ENCODE measurements at regions not wholly inside any gene's neighbourhood (a gene's known extent, or its start where the extent isn't known, plus 50 kb on each side); places are given as distances from the start of the nearest gene placed in this dataset.

DNA sequence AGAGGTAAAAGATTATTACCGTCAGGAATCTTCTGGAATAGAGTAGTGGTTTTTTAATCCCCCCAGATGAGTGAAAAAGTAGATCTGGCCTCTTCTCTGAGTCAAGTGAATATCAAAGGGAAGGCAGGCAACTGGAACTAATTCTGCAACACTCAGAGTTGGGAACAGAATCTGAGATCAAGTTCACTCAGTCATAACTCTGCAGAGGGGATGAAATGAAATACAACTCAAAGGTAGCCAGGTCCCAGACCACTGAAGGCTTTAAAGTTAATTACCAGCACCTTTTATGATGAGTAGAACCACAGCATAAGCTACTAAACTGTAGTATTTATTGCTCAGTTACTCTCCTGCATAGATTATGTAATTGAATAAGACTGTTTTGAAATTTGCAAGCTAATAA, 455.6 kb upstream of the AKR1E2 start:
- TF ChIP-seq, protein P1, sequence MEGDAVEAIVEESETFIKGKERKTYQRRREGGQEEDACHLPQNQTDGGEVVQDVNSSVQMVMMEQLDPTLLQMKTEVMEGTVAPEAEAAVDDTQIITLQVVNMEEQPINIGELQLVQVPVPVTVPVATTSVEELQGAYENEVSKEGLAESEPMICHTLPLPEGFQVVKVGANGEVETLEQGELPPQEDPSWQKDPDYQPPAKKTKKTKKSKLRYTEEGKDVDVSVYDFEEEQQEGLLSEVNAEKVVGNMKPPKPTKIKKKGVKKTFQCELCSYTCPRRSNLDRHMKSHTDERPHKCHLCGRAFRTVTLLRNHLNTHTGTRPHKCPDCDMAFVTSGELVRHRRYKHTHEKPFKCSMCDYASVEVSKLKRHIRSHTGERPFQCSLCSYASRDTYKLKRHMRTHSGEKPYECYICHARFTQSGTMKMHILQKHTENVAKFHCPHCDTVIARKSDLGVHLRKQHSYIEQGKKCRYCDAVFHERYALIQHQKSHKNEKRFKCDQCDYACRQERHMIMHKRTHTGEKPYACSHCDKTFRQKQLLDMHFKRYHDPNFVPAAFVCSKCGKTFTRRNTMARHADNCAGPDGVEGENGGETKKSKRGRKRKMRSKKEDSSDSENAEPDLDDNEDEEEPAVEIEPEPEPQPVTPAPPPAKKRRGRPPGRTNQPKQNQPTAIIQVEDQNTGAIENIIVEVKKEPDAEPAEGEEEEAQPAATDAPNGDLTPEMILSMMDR (optimal IDR thresholded peaks at IDR 0.05 in 1 of 3, IDR thresholded peaks at IDR 0.05 in 1 of 3, conservative IDR thresholded peaks at IDR 0.05 in 1 of 3; ENCODE audit: extremely low read depth in 1 of 3, insufficient read depth in 2 of 3, low read length in 3 of 3): no peak
- no peak for TF ChIP-seq EZH2 (IDR thresholded peaks at IDR 0.05; ENCODE audit: low read length)

All from keratinocyte (primary cell).